Erythroblast (primary cell): ENCODE measurements at regions not wholly inside any gene's neighbourhood (a gene's known extent, or its start where the extent isn't known, plus 50 kb on each side); places are given as distances from the start of the nearest gene placed in this dataset.

ENCODE experiments used
- GATA1 ChIP-seq: IDR thresholded peaks from 2 replicates; pipeline ENCODE4 v1.6.1; 2011; ENCODE audit warnings: low read depth, mild to moderate bottlenecking, control low read depth, low read length, moderate library complexity
- POLR2A ChIP-seq: IDR thresholded peaks from 2 replicates; pipeline ENCODE4 v1.6.1; 2011; ENCODE audit warnings: mild to moderate bottlenecking, low read length

- no peak for TF ChIP-seq POLR2A
- TF ChIP-seq GATA1, result no peak
Observed at GRCh38 chr20:48564982-48565539, 262.7 kb downstream of the PREX1 start.
